ENCODE measurements at regions not wholly inside any gene's neighbourhood (a gene's known extent, or its start where the extent isn't known, plus 50 kb on each side); places are given as distances from the start of the nearest gene placed in this dataset.

GRCh38 chr2:220221992-220222391 lies 594.6 kb downstream of the SLC4A3 start:
- no peak for DNase-seq (ENCODE audit: low spot score)

GRCh38 chr2:220224691-220225543 lies 597.5 kb downstream of the SLC4A3 start:
- DNase-seq (ENCODE audit: low spot score): no peak

DNA sequence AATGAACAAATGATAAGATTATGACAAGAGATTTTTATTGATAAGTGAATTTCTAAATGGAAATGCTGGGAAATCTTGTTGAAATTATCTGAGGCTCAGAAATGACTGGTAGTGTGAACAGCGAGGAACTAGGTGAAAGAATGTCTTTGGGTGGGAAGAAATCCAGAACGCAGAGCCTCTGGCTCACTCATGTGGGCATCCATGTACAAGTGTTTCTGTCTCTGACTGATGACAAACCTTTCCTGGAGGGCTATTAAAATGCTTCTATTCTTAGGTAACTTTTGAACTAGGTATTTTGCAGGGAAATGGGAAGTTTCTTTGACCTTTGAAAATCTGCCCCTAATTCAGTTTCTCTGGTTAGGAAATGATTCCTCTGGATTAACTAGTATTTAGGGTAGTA lies 598.6 kb downstream of the SLC4A3 start:
- no peak for DNase-seq (ENCODE audit: low spot score)

GRCh38 chr2:220226546-220226945 lies 599.1 kb downstream of the SLC4A3 start:
- no peak for DNase-seq (ENCODE audit: low spot score)

DNA sequence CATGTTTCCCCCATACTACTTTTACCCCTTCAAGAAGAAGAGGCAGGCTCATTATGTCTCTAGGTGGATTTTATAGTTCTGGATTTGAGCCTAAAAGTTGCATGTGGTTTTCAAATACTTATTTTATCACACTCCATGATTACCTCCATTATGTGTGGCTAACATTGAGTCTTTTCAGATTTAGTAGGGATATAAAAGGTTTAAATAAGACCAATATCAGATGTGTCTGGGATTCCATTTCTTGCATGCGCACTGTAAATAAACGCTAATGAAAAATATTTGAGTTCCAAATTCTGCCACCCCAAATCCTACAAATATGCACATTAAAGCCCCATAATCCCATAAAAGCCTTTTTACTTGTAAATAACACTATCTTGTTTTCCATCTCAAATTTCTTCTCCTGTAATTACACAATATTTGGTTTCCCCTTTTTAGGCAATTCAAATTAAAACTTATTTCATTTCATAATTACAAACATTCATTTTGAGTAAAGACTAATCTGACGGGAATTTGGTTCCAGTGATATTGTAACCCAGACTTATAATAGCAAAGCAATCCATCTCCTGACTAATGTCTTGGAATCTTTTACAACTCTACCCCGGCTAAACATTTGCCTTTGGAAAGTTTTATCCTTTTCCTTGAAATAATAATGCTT lies 600.0 kb downstream of the SLC4A3 start:
- DNase-seq (ENCODE audit: low spot score): no peak

- peak; percentile 89 for DNase-seq (ENCODE audit: low spot score)
Observed at GRCh38 chr2:220228310-220229006, 601.0 kb downstream of the SLC4A3 start.

DNA sequence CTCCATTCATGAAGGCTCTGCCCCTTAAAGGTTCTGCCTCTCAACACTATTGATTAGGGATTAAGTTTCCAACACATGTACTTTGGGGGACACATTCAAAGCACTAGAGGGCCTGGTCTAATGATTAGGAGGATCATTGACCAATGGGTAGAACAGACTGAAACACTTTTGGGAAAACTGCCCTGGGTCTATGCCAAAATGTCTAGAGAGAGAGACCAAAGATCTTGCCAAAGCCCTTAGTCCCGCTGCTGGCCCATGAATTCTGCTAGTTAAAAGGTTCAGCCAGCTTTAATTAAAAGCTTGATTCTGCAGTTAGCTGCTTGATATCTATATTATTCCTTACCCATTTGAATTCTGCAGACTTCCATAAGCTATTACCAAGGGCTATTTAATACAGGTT lies 613.2 kb downstream of the SLC4A3 start:
- DNase-seq (ENCODE audit: low spot score): no peak

DNA sequence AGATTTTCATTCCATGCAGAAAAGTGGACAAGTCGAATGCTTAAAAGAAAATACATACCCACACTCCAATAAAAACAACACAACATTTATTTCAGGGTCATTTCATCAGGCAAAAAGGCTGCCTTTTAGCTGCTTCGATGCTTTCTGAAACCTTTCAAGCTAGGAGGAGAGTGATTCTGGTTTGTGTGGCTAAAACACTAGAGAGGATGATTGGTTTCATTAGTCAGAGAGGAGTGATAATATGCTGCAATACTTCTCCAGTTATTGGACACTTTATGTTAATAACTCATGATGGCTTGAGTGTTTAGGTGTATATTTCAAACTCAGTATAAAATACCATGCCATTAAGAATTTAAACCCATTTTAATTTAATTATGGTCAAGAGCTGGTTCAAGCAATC lies 614.0 kb downstream of the SLC4A3 start:
- DNase-seq (ENCODE audit: low spot score): no peak

GRCh38 chr2:220243571-220243970 lies 616.1 kb downstream of the SLC4A3 start:
- DNase-seq (ENCODE audit: low spot score): no peak

DNA sequence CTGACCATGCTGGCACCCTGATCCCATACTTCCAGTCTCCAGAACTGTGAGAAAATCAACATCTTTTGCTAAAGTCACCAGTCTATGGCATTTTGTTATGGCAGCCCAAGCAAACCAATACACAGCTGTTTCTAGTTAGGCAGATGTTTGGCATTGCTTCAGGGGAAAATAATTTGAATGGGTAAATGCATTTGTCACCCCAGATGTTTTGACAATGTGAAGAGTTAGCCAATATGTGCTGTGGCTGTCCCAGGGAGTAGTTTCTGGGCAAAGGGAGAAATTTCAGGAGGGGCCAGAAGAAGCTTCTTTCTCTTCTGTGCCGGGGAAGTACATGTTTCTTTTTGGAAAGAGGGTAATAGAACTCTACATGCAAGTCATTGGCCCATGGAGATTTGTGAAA lies 619.0 kb downstream of the SLC4A3 start:
- DNase-seq (ENCODE audit: low spot score): no peak

GRCh38 chr2:220247588-220248350 lies 620.3 kb downstream of the SLC4A3 start:
- DNase-seq (ENCODE audit: low spot score): no peak

DNA sequence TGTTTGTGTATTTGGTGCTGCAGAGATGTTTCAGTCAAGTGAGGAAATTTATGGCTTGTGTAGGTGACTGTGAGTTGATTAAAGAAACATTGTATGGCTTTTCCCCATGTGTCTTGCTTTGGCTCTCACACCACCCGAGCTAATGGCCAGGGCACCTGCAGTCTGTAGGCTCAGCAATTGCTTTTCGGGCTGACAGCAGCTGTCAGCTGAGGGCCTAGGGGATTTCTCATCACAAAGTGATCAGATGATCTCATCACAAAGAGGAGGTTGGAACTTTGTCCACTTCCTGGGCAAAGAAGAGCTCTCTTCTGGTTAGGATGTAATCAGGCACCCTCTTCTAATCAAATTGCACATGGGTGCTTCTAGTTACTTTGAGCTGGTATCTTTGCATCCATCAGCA lies 632.2 kb downstream of the SLC4A3 start:
- no peak for DNase-seq (ENCODE audit: low spot score)

DNA sequence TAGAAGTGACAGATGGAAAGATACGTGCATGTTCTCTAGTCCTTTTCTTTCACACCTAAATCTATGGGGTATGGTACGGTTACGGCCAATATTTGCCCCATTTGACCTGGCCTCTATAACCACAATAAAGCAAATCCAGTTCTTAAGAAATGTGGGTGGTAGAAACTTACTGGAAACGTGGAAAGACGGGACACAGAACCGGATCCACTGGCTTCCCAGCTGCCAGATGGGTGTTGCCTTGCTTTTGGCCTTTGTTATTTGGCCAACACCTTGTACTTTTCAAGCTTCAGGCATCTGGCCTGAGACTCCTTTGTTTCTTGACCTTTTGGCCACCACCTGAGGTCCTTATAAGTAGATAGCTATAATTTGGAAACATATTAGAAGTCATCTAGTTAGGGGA lies 635.9 kb downstream of the SLC4A3 start:
- DNase-seq (ENCODE audit: low spot score): no peak

DNA sequence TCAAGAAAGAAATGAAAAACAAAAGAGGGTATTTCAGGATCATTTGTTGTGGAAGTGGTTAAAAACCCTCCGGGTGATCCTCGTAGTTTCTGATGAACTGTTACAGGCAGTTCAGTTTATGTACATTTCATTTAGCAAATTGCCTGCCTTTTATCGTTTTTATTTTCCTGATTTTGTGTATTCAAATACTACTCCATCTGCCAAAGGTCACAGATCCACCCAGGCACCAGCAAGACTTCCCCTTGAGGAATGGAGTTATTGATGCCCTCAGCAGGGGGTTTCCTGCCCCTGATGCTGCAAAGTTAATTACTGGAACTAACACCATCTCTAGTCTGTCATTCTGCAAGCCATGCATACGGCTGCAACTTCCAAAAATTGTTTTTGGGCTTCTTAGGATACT lies 641.9 kb downstream of the SLC4A3 start:
- DNase-seq (ENCODE audit: low spot score): no peak

DNA sequence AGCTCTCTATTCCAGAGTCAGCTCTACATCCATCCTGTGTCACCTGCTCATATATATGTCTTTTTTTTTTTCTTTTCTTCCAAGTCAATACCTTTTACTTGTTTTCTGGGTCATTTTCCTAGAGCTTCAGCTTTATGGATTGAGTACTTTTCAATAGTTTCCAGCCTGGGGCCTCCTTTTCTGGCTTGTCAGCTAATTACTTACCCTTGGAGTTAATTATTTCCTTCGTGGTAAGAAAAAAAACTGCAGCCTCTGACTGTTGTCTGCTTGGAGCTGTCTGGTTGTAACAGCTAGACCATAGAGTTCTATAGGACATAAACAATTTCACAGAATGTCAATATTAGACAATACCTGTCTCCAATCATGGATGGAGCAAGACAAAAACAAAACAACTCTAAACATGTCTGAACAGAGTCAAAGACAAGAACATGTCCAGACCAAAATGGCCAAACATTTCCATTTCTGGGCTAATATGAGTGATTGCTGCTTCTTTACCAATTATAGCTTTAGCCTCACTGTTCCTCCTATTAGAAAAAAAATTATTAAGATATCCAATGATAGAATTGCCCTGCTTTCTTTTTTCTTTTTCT lies 643.1 kb downstream of the SLC4A3 start:
- no peak for DNase-seq (ENCODE audit: low spot score)

DNA sequence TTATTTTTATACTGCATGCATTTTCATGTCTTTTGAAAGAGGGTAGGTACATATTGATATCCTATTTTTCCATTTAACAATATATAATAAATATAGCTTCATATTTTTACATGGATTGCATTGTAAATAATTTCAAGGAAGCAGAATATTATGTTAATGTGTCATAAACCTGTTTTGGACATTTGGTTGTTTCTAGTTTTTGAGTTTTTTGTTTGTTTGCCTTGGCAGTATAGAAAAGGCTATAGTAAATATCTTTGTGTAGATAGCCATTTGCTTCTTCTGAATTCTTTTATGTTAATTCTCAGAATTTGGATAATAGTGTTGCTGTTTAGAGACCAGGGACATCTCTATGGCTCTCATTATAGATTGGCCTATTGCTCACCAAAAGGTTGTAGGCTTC lies 645.2 kb downstream of the SLC4A3 start:
- DNase-seq (ENCODE audit: low spot score): no peak

- DNase-seq (ENCODE audit: low spot score): no peak
Observed at GRCh38 chr2:220273082-220273481, 645.7 kb downstream of the SLC4A3 start.

GRCh38 chr2:220275454-220275853 lies 648.0 kb downstream of the SLC4A3 start:
- DNase-seq (ENCODE audit: low spot score): no peak

GRCh38 chr2:220276741-220277444 lies 649.5 kb downstream of the SLC4A3 start:
- no peak for DNase-seq (ENCODE audit: low spot score)

DNA sequence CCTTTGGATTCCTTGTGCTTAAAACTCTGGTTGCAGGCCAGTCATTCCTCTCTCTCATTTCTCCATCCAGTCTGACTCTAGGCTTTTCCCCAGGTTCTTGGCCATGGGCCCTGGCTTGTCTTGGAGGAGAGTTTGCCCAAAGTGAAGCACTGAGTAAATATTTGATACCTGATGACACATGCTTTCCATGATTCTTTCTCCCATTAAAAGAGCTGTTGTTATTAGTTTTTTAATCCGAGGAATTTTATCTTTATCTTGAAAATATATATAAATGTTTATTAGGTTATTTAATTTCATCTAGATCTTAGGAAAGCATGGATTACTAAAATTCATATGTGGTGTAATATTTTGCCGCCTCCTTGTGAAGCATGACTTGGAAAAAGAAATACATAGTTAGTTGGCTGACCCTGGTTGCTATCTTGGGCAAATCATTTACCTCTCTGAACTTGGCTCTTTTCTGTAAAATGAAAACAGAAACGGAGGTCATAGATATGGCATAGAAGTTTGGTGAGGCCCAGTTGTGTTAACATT lies 650.1 kb downstream of the SLC4A3 start:
- no peak for DNase-seq (ENCODE audit: low spot score)

GRCh38 chr2:220278022-220278421 lies 650.6 kb downstream of the SLC4A3 start:
- DNase-seq (ENCODE audit: low spot score): no peak
